22Rv1 (cell line): ENCODE measurements at regions not wholly inside any gene's neighbourhood (a gene's known extent, or its start where the extent isn't known, plus 50 kb on each side); places are given as distances from the start of the nearest gene placed in this dataset.

Experiments
- H3K27ac ChIP-seq: fragments of 450-650 bp; 2 replicates; pipeline ENCODE4 v1.5.1; 2017
- ZFX ChIP-seq: fragments of 450-650 bp; IDR thresholded peaks from 2 replicates; pipeline ENCODE4 v1.6.1; 2017; ENCODE audit warnings: antibody characterized with exemption, borderline replicate concordance
- TF ChIP-seq, protein P1 (sequence below): fragments of 450-650 bp; IDR thresholded peaks from 2 replicates; pipeline ENCODE4 v1.5.1; 2017; ENCODE audit warnings: mild to moderate bottlenecking

DNA sequence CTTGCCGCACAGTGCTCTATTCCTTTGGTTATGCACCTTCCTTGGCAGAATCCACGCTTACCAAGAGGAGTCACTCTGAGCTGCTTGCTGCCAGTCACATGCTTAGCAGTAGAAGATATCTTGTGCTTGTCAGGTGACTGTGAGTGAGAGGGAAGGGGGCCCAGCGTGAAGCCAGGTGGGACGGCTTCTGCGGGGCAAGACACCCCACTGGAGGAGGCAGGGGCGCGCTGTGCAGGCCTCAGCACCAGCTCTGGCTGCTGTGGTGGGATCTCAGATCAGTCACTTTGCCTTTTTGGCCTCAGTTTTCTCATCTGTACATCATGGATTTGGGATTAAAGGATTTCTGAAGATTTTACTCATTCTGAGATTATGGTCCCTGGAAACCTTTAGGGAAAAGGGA lies 63.9 kb upstream of the B3GAT1 start:
- no peak for TF ChIP-seq ZFX
- H3K27ac ChIP-seq, result no peak overlapping the region

DNA sequence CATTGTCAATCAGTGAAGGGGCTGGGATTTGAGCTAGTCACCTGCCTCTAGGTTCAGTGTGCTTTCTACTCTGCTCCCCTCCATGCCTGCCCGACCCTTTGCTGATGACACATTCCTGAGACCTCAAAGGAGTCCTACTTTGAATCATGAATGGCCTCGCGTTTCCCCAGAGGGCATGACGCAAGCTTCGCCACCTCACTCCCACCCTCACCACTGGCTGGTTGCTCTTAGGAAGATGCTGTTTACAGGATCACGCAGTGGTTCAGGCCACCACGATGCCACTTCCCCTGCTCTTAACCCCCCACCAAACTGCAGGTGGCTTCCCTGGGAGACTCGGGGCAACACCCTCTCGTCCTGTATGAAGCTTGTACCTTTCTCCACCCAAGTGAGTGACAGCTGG lies 62.9 kb upstream of the B3GAT1 start:
- H3K27ac ChIP-seq, result no peak overlapping the region
- TF ChIP-seq, protein P1, sequence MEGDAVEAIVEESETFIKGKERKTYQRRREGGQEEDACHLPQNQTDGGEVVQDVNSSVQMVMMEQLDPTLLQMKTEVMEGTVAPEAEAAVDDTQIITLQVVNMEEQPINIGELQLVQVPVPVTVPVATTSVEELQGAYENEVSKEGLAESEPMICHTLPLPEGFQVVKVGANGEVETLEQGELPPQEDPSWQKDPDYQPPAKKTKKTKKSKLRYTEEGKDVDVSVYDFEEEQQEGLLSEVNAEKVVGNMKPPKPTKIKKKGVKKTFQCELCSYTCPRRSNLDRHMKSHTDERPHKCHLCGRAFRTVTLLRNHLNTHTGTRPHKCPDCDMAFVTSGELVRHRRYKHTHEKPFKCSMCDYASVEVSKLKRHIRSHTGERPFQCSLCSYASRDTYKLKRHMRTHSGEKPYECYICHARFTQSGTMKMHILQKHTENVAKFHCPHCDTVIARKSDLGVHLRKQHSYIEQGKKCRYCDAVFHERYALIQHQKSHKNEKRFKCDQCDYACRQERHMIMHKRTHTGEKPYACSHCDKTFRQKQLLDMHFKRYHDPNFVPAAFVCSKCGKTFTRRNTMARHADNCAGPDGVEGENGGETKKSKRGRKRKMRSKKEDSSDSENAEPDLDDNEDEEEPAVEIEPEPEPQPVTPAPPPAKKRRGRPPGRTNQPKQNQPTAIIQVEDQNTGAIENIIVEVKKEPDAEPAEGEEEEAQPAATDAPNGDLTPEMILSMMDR, result no peak
- TF ChIP-seq ZFX, result no peak

DNA sequence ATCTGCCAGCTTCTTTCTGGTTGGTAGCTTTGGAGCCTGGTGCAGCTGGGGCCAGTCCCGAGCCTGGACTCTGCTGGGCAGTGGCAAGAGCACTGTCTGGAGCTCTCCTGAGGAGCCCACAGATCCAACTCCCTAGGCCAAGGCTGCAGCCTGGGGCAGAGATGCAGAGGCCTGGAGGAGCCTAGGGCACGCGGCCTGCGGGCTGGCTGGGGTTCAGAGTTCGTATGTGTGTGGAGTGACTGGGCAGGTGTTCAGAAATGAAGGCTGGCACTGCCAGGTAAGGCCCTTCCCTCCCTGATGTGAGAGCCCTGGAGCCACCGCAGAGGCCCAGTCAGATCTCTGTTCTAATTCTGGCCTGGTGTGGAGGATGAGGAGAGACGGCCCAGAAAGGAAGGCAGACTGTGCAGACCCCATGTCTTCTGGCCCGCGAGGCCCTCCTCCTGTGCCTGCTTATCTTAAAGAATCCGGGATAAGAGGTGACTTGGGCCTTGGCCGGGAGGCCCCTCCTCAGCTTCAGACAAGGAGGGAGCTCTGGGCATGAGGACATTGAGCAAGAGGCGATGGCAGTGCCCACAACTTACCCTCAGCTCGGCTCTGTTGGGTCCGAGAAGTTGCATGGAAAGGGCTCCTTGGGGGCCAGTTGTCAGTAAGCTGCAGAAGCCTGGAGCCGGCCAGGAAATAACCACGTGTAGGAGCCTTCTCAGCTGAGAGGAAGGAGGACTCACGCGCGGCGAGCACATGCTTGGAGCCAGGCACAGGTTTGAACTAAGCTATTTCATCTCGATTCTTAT lies 62.2 kb upstream of the B3GAT1 start:
- no peak for TF ChIP-seq ZFX
- TF ChIP-seq, protein P1, result no peak

DNA sequence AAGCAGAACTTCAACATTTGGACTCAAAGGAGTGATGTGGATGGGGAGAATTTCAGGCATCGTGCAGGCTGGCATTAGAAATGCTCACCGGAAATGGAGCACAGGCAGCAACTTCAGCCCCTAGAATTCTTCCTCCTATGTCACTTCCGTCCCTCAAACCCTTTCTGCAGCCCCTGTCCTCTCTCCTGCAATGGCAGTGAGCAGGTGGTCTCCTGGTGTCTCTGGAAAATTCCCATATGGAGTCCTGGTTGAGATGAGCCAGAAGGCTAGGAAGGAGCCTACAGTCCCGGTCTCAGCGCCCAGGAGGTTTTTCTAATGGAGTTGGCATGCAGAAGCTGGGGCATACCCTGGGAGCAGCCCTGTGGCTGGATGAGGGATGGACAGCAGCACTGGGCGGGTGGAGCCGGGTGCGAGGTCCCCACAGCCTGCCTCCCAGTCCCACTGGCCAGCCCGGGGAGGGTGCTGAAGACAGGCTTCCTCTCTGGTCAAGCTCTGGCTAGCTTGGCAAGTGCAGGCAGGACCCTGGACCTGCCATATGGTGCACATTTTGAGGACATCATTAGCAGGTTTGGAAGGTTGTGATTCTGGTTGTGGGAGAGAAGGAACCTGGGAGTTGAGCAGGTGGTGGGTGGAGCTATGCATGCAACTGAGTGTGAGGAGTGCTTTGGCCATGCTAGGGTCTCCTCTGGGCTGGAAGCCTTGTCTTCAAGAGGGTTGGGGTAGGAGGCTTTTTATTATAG lies 59.8 kb upstream of the B3GAT1 start:
- no peak for TF ChIP-seq ZFX
- TF ChIP-seq, protein P1, result no peak
- H3K27ac ChIP-seq, result no peak overlapping the region

More for the DNA sequence above, 62.2 kb upstream of the B3GAT1 start:
- H3K27ac ChIP-seq, result no peak overlapping the region

DNA sequence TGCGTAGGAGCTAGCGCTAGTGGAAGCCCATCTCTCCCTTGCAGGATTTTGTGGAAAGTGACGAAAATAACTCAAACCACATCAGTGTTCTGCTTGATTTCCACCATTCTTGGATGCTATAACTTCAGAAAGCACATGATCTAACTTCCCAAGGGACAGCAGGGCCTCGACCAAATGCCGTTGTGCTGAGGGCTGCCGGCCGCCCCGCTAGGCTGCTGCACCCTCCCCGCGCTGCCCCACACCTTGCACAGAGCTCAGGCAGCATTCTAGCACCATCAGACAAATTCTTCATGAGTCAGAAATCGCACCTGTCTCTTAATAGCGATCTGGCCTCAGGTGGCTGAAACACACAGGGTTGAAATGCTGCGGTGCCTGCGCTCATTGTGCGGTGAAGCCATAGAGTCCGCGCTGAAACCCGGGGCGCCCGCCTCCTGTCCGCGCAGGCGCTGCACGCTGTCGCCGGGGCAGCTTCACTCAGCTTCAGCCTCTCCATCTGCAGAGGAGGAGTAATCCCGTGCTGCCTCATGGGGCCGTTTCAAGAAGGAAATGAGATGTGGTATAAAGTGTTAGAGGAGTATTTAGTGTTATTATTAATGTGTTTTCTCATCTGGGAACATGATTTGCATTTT lies 59.2 kb upstream of the B3GAT1 start:
- TF ChIP-seq, protein P1, result no peak
- no peak for TF ChIP-seq ZFX
- no peak overlapping the region for H3K27ac ChIP-seq

DNA sequence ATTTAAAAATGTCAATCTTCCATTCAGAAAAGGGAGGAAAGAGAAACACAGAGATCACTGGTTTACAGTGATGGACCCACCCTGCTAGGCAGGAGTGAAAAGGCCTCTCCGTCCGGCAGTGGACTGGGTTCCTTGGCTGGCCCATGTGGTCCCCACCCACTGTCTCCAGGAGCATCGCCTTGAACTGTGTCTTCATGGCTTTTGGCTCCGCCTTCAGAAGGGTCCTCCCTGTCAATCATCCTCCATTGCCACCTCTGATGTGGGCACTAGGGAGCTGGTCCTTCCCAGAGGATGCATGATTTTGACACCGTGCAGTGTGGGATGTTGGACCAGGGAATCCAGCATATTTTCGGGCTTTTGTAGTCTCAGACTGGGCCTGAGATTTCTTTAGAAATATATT lies 58.2 kb upstream of the B3GAT1 start:
- no peak overlapping the region for H3K27ac ChIP-seq
- TF ChIP-seq, protein P1, result no peak
- TF ChIP-seq ZFX, result no peak

DNA sequence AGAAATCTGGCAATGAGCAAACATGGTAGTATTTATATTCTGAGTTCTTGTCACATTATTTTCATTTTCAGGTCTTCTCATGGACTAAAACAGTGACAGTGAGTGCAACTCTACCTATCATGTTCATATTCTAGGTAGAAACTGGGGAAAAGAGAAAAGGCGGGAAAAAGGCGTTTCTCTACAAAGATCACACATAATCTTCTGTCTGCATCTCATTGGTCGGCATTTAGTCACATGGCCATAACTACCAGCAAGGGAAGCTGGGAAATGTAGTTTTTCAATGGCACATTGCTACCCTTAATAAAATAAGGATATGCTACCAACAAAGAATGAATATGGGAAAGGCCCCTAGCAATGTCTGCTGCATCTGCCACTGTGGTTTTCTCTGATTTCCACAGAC lies 57.6 kb upstream of the B3GAT1 start:
- TF ChIP-seq ZFX, result no peak
- TF ChIP-seq, protein P1, result no peak
- no peak overlapping the region for H3K27ac ChIP-seq
